ENCODE measurements at regions not wholly inside any gene's neighbourhood (a gene's known extent, or its start where the extent isn't known, plus 50 kb on each side); places are given as distances from the start of the nearest gene placed in this dataset.

DNA sequence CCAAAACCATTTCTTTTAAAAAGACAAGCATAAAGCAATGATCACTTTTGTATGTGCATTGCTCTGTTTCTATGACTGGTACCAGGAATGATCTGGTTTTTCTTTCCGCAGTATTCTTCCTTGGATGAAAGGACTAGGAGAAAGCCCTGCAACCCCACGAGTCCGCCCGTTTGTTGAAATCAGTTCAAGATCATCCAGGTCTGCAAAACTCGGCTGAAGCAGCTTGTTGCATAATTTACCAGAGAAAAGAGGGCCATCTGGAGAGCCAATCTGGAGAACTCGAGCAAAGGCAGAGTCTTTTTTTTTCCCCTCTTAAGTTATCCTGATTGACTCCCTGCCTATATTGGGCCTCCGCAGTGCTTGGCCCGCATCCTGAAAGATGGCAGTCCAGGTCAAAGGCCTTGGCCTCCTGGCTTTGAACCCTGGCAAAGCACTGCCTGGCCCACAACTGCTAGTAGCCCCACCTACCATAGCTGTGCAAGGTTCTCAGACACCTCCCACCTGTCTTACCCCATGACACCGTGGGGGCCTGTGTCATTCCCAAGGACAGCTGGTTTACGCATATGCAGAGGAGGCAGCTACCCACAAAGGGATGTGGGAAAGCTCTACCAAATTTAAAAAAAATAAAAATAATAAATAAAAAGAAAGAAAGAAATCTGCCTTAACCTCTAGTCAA lies 572.2 kb downstream of the INHBA start:
- peak; percentile 23 for DNase-seq (ENCODE audit: low spot score)

GRCh38 chr7:41130086-41130485 lies 572.8 kb downstream of the INHBA start:
- DNase-seq (ENCODE audit: low spot score), result no peak

DNA sequence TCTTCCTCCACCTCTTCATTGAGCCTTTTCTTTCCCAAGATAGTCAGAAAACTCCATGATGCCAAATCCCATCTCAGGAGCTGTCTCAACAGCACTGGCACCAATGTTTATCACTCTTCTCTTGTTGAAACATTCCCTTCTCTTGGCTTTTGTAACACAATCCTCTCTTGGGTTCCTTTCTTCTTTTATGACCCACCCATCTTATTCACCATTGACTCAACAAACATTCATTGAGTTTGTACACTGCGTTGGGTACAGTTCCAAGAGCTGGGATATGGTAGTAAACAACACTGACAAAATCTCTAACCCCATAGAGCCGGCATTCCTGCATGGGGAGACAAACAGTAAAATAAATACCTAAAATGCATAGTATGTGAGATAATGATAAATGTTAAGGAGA lies 577.5 kb downstream of the INHBA start:
- no peak for DNase-seq (ENCODE audit: low spot score)

DNA sequence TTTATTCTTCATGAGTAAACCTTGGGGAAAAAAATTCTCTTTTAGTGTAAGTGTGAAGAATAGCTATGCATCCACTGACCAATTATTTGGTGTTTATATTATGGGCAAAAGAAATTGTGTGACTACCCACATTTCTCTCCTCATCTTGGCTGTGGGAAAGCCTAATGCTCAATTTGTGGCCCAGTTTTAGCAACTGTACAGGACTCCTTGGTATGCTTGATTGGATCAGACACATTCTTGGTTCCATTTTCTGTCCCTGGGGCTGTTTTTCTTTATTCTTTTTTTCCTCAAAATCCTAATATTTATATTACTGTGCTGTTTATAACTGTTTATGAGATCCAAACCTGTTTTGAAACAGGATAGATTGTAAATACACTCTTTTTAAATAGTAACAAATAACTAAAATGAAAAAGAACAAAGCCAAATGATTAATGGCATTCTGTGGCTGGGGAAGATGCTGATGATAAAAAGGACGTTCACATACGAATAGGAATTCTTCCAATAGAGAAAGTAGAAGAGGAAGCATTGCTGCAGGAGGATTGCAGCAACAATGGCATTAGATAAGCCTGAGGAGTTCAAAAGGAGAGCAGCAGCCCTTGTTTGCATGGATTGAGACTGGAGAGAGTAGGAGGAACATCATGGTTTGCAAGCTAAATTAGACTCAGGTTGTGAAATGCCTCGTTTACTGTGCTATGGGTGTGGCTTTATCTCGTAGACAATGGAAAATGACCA lies 580.5 kb downstream of the INHBA start:
- DNase-seq (ENCODE audit: low spot score), result no peak

- DNase-seq (ENCODE audit: low spot score), result no peak
Measured at GRCh38 chr7:41121228-41121627, 581.7 kb downstream of the INHBA start.

DNA sequence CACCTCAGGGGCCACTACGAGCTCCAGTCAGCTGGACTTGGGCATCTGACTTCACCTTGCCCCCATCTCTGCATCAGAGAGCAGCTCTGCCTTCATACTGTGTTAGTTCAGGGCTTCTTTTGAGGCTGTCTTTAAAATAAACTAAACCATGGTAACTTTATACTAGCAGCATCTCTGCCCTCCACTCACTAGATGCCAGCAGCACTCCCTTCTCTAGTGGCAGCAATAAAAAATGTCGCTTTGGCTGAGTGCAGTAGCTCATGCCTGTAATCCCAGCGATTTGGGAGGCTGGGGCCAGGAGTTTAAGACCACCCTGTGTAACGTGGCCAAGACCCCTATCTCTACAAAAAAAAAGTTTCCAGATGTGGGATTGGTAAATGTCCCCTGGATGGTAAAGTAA lies 584.4 kb downstream of the INHBA start:
- DNase-seq (ENCODE audit: low spot score), result no peak

- no peak for DNase-seq (ENCODE audit: low spot score)
Measured at GRCh38 chr7:41117431-41117830, 585.5 kb downstream of the INHBA start.

- DNase-seq (ENCODE audit: low spot score), result no peak
Measured at GRCh38 chr7:41116817-41117216, 586.1 kb downstream of the INHBA start.

- DNase-seq (ENCODE audit: low spot score), result no peak
Measured at GRCh38 chr7:41116337-41116736, 586.6 kb downstream of the INHBA start.

DNA sequence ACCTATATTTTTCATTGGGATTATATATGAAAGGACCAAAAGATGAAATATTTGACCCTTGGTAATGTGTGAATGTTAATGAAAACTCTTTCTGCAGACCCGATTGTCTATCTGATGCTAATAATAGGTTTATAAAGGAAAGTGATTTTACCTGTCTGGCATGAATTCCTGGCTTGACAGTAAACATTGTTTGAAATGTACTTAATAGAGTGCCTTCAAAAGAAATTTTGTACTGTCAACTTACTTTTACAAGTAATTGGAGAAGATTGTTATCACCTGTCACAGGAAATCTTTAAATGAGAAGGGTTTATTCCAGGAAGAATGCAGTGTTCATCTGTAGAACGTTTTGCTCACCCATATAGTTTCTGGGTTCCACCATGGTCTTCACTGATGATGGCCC lies 588.2 kb downstream of the INHBA start:
- no peak for DNase-seq (ENCODE audit: low spot score)

- DNase-seq (ENCODE audit: low spot score), result no peak
Measured at GRCh38 chr7:41114131-41114530, 588.8 kb downstream of the INHBA start.

DNA sequence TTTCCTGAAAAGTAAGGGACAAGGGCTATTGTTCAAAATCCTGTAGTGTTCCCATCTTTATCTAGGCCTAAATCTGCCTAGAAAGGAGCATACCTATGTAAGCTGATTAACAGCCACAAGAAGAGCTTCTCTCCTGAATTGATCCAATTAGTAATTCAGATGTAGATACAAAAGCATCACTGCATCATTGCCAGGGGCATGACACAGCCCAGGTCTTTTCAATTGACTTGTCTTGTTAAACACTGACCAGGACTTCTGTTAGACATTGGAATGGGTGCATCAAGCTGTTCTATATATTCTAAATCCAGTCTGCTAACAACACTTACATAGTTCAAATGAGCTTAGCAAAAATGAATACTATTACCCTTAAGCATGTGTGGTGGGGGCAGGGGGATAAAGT lies 589.2 kb downstream of the INHBA start:
- no peak for DNase-seq (ENCODE audit: low spot score)

- no peak for DNase-seq (ENCODE audit: low spot score)
Measured at GRCh38 chr7:41110186-41110585, 592.7 kb downstream of the INHBA start.

GRCh38 chr7:41108821-41109220 lies 594.1 kb downstream of the INHBA start:
- no peak for DNase-seq (ENCODE audit: low spot score)

DNA sequence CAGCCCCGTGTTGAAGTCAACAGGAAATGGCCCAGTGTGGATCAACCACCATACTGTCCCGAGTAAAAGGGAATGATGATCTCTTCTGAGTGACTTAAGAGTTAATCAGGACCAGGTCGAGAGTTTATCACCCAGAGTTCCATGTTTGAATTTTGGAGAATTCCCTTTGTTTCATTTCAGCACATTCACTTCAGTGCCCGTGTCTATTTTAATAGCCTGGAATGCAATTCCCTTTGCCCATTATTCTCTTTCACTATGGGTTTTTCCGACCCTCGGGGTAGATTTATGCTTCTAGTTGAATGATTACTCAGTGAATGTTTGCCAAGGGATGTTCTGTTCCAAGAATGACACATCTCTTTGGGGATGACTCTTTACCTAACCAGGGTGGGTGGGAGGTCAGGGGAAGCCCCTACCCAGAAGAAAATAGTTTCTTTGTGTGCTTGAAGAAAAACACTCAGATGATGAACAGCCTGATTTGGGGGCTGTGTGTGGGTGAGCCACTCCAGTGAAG lies 594.9 kb downstream of the INHBA start:
- DNase-seq (ENCODE audit: low spot score), result no peak

DNA sequence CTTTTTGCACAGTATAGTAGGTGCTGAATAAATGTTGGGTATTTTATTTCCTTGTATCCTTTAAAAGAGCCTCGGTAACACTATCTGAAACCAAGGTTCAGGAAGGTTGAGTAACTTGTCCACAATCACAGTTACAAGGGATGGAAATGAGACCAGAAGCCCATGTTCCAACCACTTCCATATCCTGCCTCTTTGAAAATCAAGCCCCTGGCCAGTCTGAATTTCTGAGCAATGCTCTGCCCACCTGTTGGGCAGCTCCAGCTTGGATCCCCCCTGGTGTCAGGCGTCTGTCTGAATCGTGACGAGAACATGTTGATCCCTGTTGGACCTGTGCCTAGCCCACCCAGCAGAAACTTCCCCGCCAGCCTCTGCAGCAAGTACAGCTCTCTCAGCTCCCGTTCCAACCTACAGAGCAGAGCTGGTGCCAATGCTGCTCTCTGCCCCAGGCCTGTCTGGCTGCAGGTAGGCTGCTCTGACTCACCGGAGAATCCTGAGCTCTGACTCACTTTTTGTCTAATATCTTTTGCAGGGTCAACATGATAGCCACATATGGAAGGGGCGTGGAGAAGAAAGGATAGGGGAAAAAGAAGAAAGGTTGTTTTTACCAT lies 595.5 kb downstream of the INHBA start:
- no peak for DNase-seq (ENCODE audit: low spot score)

DNA sequence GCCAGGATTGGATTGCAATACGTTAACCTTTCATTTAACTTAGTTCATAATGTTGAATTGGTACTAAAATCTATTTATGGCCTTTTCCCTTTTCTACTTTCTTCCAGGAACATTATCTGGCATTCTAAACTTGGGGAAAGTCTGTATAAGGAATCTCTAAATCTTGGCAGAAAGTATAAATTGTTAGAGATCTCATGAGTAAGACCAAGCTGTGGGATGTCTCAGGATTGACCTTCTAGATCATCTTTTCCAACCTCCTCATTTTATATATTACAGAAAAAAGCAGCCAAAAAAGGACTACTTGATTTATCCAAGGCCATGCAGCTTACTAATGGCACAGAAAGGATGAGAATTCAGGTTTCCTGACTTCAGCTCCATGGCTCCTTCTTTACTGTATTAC lies 598.3 kb downstream of the INHBA start:
- no peak for DNase-seq (ENCODE audit: low spot score)

DNA sequence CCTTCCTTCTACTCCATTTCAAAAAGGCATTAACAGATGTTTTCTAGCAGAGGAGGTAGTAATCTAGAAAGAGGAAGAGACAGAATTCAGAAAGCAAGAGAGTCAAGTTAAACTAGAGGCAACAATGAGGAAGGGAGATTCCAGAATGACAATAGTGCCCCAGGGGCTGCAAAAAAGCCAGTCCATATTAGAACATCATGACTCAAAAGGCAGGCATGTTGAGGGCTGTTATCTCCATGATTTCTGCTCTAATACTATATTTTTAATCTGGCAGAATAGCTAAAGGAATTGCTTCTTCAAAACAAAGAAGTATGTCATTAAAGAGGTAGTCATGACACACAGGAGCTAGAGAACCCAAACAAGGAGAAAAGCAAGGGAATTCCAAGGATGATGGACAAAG lies 599.6 kb downstream of the INHBA start:
- DNase-seq (ENCODE audit: low spot score), result peak; percentile 22

- no peak for DNase-seq (ENCODE audit: low spot score)
Measured at GRCh38 chr7:41098846-41099245, 604.0 kb downstream of the INHBA start.

DNA sequence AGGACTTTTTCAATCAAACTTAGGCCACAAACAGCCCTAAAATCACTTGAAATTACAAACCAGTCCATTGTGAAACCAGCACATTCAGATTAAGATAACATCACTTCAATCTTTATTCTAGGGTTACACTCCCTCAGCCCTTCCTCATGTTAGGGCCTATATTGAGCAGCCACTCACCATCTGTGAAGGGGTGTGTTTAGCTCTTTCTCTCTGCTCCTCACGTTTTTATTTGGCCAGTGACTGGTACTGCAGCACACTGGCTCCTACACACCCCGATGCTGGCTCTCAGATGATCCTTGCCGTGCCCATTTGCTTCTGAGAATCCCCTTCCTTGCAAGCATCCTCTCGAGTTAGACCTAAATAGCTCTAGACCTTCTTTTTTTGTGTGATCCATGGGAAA lies 604.5 kb downstream of the INHBA start:
- no peak for DNase-seq (ENCODE audit: low spot score)

DNA sequence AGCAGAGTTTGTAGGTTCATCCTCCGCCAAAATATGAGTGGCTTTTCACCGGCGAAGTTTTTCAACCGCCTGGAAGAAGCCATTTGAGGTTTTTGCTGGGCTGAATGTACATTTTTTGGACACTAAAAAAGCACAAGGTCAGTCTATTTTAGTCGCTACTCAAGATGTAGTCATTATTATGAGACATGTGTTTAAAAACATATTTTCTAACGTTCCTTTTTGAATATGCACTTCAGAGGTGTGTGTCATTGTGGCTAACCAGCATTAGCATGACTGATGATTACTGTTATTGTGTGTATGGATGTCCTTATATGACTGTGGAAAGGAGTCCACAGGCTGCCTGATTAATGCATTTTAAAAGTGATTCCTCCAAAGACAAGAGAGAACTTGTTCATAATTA lies 605.4 kb downstream of the INHBA start:
- no peak for DNase-seq (ENCODE audit: low spot score)

DNA sequence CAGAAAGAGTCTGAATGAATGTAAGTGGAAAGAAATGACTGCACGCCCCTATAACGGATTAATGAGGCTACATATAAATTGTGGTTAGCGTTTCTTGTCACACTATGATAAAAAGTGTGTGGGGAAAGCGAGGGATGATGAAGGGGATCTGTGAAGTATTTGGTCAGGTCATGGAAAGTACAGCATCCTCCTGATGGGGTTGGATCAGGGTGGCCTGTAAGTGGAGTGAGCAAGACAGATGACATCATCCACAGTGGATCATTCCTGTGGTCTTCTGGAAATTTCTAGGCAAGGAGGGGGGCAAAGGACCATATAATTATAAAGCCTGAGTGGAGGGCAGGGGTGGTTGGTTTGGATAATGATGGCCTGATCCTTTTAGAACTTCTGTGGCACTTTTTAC lies 606.0 kb downstream of the INHBA start:
- no peak for DNase-seq (ENCODE audit: low spot score)

DNA sequence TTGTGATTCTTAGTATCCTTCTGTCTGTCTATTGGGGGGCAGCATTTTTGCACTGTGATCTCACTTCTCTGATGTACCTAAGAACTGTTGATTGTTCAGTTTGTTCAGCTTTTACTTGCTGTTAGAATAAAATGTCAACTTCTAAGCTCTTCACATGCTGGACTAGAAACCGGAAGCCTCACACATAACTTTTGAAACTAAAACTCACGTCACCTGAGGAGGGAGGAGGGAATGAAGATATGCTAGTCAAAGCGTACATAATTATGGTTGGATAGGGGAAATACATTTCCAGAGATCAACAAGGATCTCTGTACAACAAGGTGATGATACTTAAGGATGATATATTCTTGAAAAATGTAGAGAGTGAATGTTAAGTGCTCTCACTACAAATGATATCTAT lies 609.7 kb downstream of the INHBA start:
- no peak for DNase-seq (ENCODE audit: low spot score)

All from pons (tissue), 1 donor.